ENCODE measurements at regions not wholly inside any gene's neighbourhood (a gene's known extent, or its start where the extent isn't known, plus 50 kb on each side); places are given as distances from the start of the nearest gene placed in this dataset.

DNA sequence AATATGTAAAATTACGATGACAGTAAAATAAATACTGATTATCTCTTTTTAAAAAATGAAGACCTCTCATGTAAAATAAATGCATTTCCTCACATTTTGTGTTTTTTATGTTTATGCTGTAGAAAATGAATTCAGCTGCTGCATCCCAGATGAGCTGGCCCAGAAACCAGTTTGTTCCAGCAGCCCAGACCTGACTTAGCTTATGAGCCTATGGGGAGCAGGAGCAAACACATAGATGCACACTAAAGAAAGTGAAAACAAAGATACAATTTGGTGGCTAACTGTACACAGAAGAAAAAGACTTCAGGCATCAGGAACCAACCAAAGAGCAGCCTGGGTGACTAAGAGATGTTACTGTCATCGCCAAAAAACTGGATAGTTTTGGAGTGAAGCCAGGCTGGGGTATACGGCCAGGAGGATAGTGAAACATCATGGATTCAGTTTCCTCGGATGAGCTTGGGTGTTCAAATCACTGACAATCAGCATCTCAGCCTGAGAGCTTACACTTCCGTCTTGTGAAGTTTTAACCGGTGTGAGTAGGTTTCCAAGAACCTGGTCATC, 113.9 kb upstream of the BACE2 start:
- DNase-seq (ENCODE audit: low spot score) = no peak
- in situ Hi-C loops (cut with MboI; ENCODE audit: low sequenced_read_pairs, unreplicated experiment) = no loop called here
- TF ChIP-seq, protein P1, sequence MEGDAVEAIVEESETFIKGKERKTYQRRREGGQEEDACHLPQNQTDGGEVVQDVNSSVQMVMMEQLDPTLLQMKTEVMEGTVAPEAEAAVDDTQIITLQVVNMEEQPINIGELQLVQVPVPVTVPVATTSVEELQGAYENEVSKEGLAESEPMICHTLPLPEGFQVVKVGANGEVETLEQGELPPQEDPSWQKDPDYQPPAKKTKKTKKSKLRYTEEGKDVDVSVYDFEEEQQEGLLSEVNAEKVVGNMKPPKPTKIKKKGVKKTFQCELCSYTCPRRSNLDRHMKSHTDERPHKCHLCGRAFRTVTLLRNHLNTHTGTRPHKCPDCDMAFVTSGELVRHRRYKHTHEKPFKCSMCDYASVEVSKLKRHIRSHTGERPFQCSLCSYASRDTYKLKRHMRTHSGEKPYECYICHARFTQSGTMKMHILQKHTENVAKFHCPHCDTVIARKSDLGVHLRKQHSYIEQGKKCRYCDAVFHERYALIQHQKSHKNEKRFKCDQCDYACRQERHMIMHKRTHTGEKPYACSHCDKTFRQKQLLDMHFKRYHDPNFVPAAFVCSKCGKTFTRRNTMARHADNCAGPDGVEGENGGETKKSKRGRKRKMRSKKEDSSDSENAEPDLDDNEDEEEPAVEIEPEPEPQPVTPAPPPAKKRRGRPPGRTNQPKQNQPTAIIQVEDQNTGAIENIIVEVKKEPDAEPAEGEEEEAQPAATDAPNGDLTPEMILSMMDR (IDR thresholded peaks at IDR 0.05; ENCODE audit: borderline replicate concordance, control extremely low read depth, extremely low read depth, insufficient read depth, missing control alignments) = no peak

DNA sequence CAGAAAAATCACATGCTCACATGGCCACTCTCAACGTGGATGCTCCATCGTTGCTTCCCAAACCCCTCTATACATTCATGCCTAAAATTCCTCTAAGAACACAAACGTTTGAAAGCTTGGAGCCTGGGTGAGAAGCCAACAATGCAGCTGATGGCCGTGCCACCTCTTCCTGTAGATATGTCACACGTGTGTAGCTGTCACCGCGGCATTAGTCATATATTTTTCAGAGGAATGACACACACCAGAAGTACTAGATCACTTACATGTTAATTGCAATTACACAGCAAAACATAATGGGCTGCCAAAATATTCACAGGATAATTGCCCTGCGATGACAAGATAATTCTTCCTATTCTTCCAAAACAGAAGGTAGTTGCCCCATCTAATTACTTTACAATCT, 112.7 kb upstream of the BACE2 start:
- in situ Hi-C loops (cut with MboI; ENCODE audit: low sequenced_read_pairs, unreplicated experiment) = no loop called here
- no peak for DNase-seq (ENCODE audit: low spot score)

DNA sequence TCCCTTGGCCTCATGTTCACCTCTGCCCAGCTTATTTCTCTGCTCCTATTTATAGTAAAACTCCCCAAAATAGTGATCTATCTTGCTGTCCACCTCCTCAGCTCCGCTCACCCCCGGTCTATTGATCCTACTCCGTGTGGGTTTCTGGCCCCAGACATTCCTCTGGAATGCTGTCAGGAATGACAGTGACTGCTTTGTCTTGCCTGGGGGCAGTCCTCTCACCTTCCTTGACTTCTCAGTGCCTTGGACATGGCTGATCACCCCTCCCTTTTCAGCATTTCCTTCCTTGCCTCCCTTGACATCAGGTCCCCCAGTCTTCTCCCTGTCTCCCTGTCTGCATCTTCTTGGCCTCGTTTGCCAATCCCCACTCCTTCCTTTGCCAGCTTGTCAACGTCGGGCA, 108.1 kb upstream of the BACE2 start:
- TF ChIP-seq, protein P1 (IDR thresholded peaks at IDR 0.05; ENCODE audit: borderline replicate concordance, control extremely low read depth, extremely low read depth, insufficient read depth, missing control alignments) = no peak
- in situ Hi-C loops (cut with MboI; ENCODE audit: low sequenced_read_pairs, unreplicated experiment) = no loop called here
- DNase-seq (ENCODE audit: low spot score) = no peak

More for the DNA sequence above, 112.7 kb upstream of the BACE2 start:
- TF ChIP-seq, protein P1 (IDR thresholded peaks at IDR 0.05; ENCODE audit: borderline replicate concordance, control extremely low read depth, extremely low read depth, insufficient read depth, missing control alignments) = no peak

DNA sequence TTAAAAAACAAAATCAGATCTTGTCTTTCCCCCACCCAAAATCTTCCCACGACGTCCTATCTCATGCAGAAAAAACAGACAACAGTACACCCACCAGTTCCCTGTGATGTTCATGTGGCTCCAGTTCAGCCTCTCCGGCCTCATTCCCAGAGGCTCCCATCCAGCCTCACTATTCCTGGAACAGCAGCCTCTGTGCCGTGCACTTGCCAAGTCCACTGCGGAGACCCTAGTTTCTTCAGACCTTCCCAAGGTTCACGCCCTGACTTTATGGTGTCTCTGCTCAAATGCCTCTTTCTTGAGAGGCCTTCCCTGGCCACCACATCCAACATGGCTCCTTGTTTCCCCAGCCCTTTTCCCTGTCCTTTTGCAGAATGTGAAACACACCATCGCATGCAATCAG, 106.3 kb upstream of the BACE2 start:
- in situ Hi-C loops (cut with MboI; ENCODE audit: low sequenced_read_pairs, unreplicated experiment) = no loop called here
- TF ChIP-seq, protein P1 (IDR thresholded peaks at IDR 0.05; ENCODE audit: borderline replicate concordance, control extremely low read depth, extremely low read depth, insufficient read depth, missing control alignments) = no peak
- DNase-seq (ENCODE audit: low spot score) = no peak

DNA sequence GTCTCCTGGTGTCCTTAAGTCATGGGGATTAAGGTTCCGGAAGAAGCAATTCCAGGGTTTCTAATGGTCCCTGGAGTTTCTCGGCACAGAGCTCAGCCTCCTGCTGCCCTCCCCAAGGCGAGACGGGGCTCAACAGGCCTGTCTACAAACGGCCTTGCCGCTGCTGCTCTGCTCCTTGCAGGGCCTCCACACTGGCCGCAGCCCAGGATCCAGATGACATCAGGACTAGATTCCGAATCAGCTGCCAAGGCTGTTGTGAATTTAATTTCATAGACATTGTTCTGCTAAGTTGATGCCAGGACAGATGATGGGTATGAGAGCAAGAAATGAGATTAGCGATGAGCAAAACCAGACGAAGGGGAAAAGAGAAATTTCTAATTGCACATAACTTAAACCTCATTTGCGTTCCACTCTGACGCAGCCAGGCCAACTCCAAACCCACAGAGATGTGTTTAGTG, 103.6 kb upstream of the BACE2 start:
- DNase-seq (ENCODE audit: low spot score) = no peak
- in situ Hi-C loops (cut with MboI; ENCODE audit: low sequenced_read_pairs, unreplicated experiment) = no loop called here
- TF ChIP-seq, protein P1 (IDR thresholded peaks at IDR 0.05; ENCODE audit: borderline replicate concordance, control extremely low read depth, extremely low read depth, insufficient read depth, missing control alignments) = no peak

DNA sequence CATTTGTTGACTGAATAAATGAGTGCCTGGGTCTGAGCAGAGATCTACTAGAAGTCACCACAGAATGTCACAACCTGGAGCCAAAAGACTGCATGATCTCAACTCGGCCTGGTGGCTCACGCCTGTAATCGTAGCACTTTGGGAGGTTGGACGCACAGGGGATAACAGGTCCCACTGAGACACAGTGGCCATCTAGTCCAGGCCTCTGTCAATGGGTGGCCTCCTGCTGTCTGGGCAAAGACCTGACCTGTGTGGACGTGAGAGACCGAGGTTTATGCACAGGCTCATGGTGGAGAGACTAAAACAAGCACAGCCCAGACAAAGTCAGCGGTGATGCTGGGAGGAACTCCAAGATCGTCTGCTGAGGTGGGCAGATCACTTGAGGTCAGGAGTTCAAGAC, 103.0 kb upstream of the BACE2 start:
- no peak for DNase-seq (ENCODE audit: low spot score)
- TF ChIP-seq, protein P1 (IDR thresholded peaks at IDR 0.05; ENCODE audit: borderline replicate concordance, control extremely low read depth, extremely low read depth, insufficient read depth, missing control alignments) = no peak
- in situ Hi-C loops (cut with MboI; ENCODE audit: low sequenced_read_pairs, unreplicated experiment) = no loop called here

All from GM13976 (cell line).